ENCODE measurements at regions not wholly inside any gene's neighbourhood (a gene's known extent, or its start where the extent isn't known, plus 50 kb on each side); places are given as distances from the start of the nearest gene placed in this dataset.

DNA sequence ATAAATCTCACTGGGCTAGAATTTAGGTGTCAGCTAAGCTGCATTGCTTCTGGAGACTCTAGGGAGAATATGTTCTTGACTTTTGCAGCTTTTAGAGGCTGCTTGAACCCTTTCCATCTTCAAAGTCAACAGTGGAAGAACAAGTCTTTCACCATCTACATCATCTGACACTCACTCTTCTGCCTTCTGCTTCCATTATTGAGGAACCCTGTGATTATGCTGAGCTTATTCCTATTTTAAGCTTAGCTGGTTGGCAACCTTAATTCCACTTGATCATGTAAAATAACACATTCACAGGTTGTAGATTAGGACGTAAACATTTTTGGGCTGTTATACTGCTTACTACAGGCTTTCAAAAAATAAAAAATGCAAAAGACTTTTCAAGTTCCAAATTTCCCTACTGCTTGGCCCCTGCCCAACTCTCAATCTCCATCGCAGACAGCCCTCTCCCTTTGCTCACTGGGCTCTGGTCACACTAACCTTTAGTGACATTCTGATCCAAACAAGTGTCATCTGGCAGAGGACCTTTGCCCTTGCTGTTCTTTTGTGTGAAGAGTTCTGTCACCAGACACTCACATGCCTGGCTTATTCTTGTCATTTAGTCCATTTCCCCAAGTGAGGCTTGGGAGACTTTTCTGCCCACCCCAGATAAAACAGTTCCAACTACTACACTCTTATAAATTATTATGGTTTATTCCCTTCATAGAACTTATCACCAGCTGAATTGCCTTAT, 1056.0 kb downstream of the STIM2 start:
- WGBS = 8% methylated on average over 2 of the region's 2 CpGs
- Histone ChIP-seq H3K4me3 (ENCODE audit: low read length) (no peak overlapping the region), H3K9me3 (ENCODE audit: control insufficient read depth, low read length) (no peaks in the 10 kb centered on the region), H3K27ac (ENCODE audit: low read length) (no peak overlapping the region), H3K4me1 (ENCODE audit: control insufficient read depth, insufficient read depth, low read length) (peaks cover 2% of the 10 kb centered on the region), H3K27me3 (ENCODE audit: control insufficient read depth, insufficient read depth) (no peaks in the 10 kb centered on the region)
- DNase-seq (peak in 1 of 3 donors; percentile 16), ATAC-seq (peak in 1 of 2 donors; percentile 81)
- intact Hi-C loops (cut with DNase I) = no loop called here

DNA sequence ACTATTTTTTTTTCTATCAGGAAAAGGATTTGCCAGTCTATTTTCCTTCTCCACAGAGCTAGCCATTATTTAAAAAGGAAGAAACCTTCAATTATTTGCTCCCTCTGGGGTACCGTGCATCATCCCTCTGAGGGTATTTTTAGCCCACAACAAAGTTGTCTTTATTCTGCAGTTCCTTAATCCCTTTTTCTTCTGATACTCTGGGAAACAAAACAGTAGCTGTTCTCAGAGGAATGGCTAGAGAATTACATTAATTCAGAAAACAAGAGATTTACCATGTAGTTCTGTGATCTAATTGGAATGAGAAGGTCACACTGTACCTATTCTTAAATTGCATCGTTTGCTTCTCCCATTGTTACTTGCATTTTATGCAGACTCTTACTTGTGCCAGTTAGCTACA, 1056.7 kb downstream of the STIM2 start:
- Histone ChIP-seq H3K27me3 (ENCODE audit: control insufficient read depth, insufficient read depth) (no peaks in the 10 kb centered on the region), H3K9me3 (ENCODE audit: control insufficient read depth, low read length) (no peaks in the 10 kb centered on the region), H3K4me1 (ENCODE audit: control insufficient read depth, insufficient read depth, low read length) (peaks cover 2% of the 10 kb centered on the region), H3K27ac (ENCODE audit: low read length) (no peak overlapping the region), H3K4me3 (ENCODE audit: low read length) (no peak overlapping the region)
- WGBS = 32% methylated on average over 2 of the region's 2 CpGs
- intact Hi-C loops (cut with DNase I) = no loop called here
- ATAC-seq (no peak), DNase-seq (no peak)

DNA sequence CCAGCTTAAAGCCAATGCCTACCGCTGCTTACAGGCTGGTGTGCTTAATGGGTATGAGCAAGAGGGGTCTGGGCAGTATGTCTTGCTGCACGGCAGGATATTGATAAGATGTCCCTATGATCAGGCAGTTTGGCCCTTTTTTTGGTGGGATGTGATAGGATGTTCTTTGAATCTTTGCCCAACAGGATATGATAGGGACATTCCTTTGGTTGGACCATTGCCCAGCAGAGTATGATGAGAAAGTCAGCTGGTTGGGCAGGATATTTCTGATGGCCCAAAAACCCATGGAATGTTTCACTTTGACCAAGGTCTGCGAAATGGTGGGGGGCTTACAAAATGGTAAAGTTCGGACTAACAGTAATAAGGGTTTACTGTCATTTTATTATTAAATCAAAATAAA, 1060.6 kb downstream of the STIM2 start:
- ATAC-seq (peak in 1 of 2 donors; percentile 33), DNase-seq (no peak)
- H3K27ac ChIP-seq (ENCODE audit: low read length) = no peak overlapping the region
- intact Hi-C loops (cut with DNase I) = no loop called here
- H3K4me3 ChIP-seq (ENCODE audit: low read length) = no peak overlapping the region
- peaks cover 2% of the 10 kb centered on the region for H3K4me1 ChIP-seq (ENCODE audit: control insufficient read depth, insufficient read depth, low read length)
- H3K9me3 ChIP-seq (ENCODE audit: control insufficient read depth, low read length) = no peaks in the 10 kb centered on the region
- H3K27me3 ChIP-seq (ENCODE audit: control insufficient read depth, insufficient read depth) = no peaks in the 10 kb centered on the region
- WGBS = 42% methylated on average over 4 of the region's 4 CpGs

DNA sequence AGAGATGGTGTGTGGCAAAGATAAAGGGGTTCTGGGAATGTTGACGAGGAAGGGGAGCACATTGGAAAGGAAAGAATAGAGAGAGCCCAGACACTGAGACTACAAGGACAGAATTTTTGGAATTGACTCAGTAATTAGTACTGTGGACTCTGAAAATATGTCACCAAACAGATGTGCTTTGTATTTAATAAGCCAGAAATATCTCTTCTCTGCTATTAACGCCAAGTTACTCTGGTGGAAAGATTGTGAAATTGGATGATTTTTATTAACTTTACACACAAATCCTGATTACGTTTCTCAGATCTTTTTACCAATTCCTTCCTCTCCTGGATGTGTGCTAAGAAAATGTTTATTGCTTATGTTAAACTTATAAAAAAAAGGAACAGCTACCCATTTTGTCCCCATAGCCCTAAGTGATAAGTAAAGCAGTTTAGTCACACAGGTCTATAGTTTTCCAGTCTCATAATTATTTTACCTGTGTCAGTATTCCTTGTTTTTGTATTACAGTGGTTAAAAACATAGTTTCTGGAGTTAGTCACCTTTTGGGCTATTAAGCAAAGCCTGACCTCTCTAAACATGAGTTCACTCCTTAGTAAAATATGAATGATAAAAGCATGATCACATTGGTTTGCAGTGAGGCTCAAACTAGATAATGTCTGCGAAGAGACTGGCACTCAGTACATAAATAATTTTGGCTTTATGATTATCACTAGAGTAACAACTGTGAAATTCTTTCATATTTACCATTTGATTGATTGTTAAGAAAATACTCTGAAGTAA, 1068.3 kb downstream of the STIM2 start:
- WGBS = 40% methylated on average over 4 of the region's 4 CpGs
- Histone ChIP-seq H3K9me3 (ENCODE audit: control insufficient read depth, low read length) (no peaks in the 10 kb centered on the region), H3K4me3 (ENCODE audit: low read length) (no peak overlapping the region), H3K4me1 (ENCODE audit: control insufficient read depth, insufficient read depth, low read length) (no peaks in the 10 kb centered on the region), H3K27me3 (ENCODE audit: control insufficient read depth, insufficient read depth) (no peaks in the 10 kb centered on the region), H3K27ac (ENCODE audit: low read length) (no peak overlapping the region)
- intact Hi-C loops (cut with DNase I) = no loop called here
- no peak for DNase-seq
- no peak for ATAC-seq

DNA sequence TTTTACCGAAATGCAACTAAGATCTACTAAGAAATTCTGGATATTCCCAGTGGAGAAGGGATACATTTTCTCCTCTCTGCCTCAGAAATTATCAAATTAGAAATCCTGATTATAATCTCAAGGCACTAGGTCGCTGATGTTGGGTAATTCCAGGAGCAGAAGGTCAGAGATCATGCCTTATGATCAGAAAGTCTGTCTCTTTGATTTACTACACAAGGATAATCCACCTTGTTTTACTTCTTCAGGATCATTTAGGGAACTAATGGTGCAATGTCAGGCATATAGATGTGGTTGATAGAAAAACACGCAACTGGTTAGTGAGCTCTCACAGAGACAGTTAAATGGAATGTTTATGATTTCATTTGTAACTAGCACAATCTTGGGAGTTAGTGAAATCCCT, 1069.7 kb downstream of the STIM2 start:
- no peaks in the 10 kb centered on the region for H3K27me3 ChIP-seq (ENCODE audit: control insufficient read depth, insufficient read depth)
- no peaks in the 10 kb centered on the region for H3K4me1 ChIP-seq (ENCODE audit: control insufficient read depth, insufficient read depth, low read length)
- DNase-seq (no peak), ATAC-seq (no peak)
- intact Hi-C loops (cut with DNase I) = no loop called here
- no peak overlapping the region for H3K27ac ChIP-seq (ENCODE audit: low read length)
- no peak overlapping the region for H3K4me3 ChIP-seq (ENCODE audit: low read length)
- 79% methylated on average over 3 of the region's 3 CpGs for WGBS
- H3K9me3 ChIP-seq (ENCODE audit: control insufficient read depth, low read length) = no peaks in the 10 kb centered on the region

- DNase-seq = no peak
- Histone ChIP-seq H3K9me3 (ENCODE audit: control insufficient read depth, low read length) (no peaks in the 10 kb centered on the region), H3K4me1 (ENCODE audit: control insufficient read depth, insufficient read depth, low read length) (no peaks in the 10 kb centered on the region), H3K27me3 (ENCODE audit: control insufficient read depth, insufficient read depth) (no peaks in the 10 kb centered on the region), H3K27ac (ENCODE audit: low read length) (no peak overlapping the region), H3K4me3 (ENCODE audit: low read length) (no peak overlapping the region)
- 86% methylated on average over 1 of the region's 1 CpG for WGBS
- intact Hi-C loops (cut with DNase I) = no loop called here
- no peak for ATAC-seq
These were observed 1070.3 kb downstream of the STIM2 start for GRCh38 chr4:27930976-27931375.

- H3K27me3 ChIP-seq (ENCODE audit: control insufficient read depth, insufficient read depth) = no peaks in the 10 kb centered on the region
- no peak for DNase-seq
- intact Hi-C loops (cut with DNase I) = no loop called here
- H3K4me3 ChIP-seq (ENCODE audit: low read length) = no peak overlapping the region
- WGBS = 74% methylated on average over 1 of the region's 1 CpG
- no peak overlapping the region for H3K27ac ChIP-seq (ENCODE audit: low read length)
- H3K4me1 ChIP-seq (ENCODE audit: control insufficient read depth, insufficient read depth, low read length) = no peaks in the 10 kb centered on the region
- no peak for ATAC-seq
- no peaks in the 10 kb centered on the region for H3K9me3 ChIP-seq (ENCODE audit: control insufficient read depth, low read length)
These were observed 1070.9 kb downstream of the STIM2 start for GRCh38 chr4:27931584-27931983.

DNA sequence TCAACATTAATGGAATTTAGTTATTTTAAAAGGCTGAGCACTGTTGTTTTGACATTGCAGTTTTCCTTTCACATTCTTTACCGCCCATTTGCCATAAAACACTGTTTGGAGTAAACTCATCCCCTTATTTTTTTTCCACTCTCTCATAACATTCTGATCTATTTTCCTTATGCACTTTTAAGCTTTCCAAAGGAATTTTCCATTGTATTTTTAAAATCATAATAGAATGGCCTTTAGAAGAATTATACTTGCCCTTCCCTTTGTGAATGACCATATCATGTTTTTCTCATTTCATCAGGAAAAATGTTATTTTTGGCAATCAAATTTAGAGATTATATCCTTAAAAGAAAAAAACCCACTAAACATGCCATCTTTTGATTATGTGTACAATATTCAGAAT, 1074.2 kb downstream of the STIM2 start:
- intact Hi-C loops (cut with DNase I) = no loop called here
- Histone ChIP-seq H3K4me3 (ENCODE audit: low read length) (no peak overlapping the region), H3K4me1 (ENCODE audit: control insufficient read depth, insufficient read depth, low read length) (no peaks in the 10 kb centered on the region), H3K27me3 (ENCODE audit: control insufficient read depth, insufficient read depth) (no peaks in the 10 kb centered on the region), H3K9me3 (ENCODE audit: control insufficient read depth, low read length) (no peaks in the 10 kb centered on the region), H3K27ac (ENCODE audit: low read length) (no peak overlapping the region)
- no peak for ATAC-seq
- no peak for DNase-seq
- WGBS = 66% methylated on average over 1 of the region's 1 CpG

DNA sequence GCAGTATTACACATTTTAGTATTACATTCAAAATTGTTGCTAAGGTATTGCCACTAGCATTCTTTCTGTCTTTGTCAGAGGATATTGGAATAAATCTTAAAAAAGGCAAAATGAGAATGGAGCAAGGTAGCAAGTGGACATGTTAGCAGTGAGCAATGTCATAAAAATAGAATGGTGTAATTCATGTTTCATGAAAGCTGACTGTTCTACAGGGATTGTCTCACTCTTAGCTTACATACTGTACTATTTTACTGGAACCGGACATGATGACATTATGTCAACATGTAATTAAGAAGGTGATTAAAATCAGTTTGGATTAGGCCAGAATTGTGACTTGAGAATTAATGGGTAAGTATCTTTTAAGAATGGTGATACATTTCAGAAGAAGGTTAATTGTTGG, 1086.2 kb downstream of the STIM2 start:
- Histone ChIP-seq H3K27me3 (ENCODE audit: control insufficient read depth, insufficient read depth) (no peaks in the 10 kb centered on the region), H3K9me3 (ENCODE audit: control insufficient read depth, low read length) (no peaks in the 10 kb centered on the region), H3K4me1 (ENCODE audit: control insufficient read depth, insufficient read depth, low read length) (no peaks in the 10 kb centered on the region), H3K27ac (ENCODE audit: low read length) (no peak overlapping the region), H3K4me3 (ENCODE audit: low read length) (no peak overlapping the region)
- no peak for ATAC-seq
- intact Hi-C loops (cut with DNase I) = no loop called here
- DNase-seq = no peak
- WGBS = 78% methylated on average over 1 of the region's 1 CpG

- H3K4me1 ChIP-seq (ENCODE audit: control insufficient read depth, insufficient read depth, low read length) = no peaks in the 10 kb centered on the region
- intact Hi-C loops (cut with DNase I) = no loop called here
- WGBS = 67% methylated on average over 2 of the region's 2 CpGs
These were observed 1086.7 kb downstream of the STIM2 start for GRCh38 chr4:27947302-27947701.

DNA sequence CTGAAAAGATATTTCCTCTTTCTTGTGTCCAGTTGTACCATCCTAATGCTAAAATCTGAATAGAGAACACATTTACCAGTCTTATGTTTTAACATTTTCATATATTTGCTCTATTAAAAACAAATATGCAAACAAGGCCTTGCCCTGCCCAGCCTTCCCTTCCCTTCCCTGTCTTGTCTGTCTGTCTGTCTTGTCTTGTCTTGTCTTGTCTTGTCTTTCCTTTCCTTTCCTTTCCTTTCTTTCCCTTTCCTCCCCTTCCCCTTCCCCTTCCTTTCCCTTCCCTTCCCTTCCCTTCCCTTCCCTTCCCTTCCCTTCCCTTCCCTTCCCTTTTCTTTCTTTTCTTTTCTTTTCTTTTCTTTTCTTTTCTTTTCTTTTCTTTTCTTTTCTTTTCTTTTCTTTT, 1103.5 kb downstream of the STIM2 start:
- intact Hi-C loops (cut with DNase I) = no loop called here
- ATAC-seq = no peak

More at GRCh38 chr4:27947302-27947701, 1086.7 kb downstream of the STIM2 start:
- Histone ChIP-seq H3K27me3 (ENCODE audit: control insufficient read depth, insufficient read depth) (no peaks in the 10 kb centered on the region), H3K27ac (ENCODE audit: low read length) (no peak overlapping the region), H3K4me3 (ENCODE audit: low read length) (no peak overlapping the region), H3K9me3 (ENCODE audit: control insufficient read depth, low read length) (no peaks in the 10 kb centered on the region)
- no peak for DNase-seq
- no peak for ATAC-seq

More for the DNA sequence above, 1103.5 kb downstream of the STIM2 start:
- no peak for DNase-seq
- Histone ChIP-seq H3K27me3 (ENCODE audit: control insufficient read depth, insufficient read depth) (no peaks in the 10 kb centered on the region), H3K4me1 (ENCODE audit: control insufficient read depth, insufficient read depth, low read length) (no peaks in the 10 kb centered on the region), H3K27ac (ENCODE audit: low read length) (no peak overlapping the region), H3K9me3 (ENCODE audit: control insufficient read depth, low read length) (no peaks in the 10 kb centered on the region), H3K4me3 (ENCODE audit: low read length) (no peak overlapping the region)
